ENCODE measurements at regions not wholly inside any gene's neighbourhood (a gene's known extent, or its start where the extent isn't known, plus 50 kb on each side); places are given as distances from the start of the nearest gene placed in this dataset.

DNA sequence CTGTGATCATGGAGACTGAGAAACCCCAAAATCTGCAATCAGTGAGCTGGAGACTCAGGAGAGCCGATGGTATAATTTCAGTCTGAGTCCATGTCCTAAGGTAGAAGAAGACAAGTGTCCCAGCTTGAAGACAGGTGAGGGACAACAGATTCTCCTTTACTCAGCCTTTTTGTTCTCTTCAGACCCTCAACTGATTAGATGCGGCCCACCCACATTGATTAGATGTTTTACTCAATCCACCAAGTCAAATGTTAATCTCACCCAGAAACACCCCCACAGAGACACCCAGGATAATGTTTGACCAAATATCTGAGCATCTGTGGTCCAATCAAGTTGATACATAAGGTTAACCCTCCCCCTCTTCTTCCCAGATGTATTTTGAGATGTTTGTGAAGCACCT lies 131.2 kb downstream of the PFKFB3 start:
- TF ChIP-seq, protein P1, sequence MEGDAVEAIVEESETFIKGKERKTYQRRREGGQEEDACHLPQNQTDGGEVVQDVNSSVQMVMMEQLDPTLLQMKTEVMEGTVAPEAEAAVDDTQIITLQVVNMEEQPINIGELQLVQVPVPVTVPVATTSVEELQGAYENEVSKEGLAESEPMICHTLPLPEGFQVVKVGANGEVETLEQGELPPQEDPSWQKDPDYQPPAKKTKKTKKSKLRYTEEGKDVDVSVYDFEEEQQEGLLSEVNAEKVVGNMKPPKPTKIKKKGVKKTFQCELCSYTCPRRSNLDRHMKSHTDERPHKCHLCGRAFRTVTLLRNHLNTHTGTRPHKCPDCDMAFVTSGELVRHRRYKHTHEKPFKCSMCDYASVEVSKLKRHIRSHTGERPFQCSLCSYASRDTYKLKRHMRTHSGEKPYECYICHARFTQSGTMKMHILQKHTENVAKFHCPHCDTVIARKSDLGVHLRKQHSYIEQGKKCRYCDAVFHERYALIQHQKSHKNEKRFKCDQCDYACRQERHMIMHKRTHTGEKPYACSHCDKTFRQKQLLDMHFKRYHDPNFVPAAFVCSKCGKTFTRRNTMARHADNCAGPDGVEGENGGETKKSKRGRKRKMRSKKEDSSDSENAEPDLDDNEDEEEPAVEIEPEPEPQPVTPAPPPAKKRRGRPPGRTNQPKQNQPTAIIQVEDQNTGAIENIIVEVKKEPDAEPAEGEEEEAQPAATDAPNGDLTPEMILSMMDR (conservative IDR thresholded peaks at IDR 0.05) = no peak
- TF ChIP-seq ZFX (IDR thresholded peaks at IDR 0.05) = no peak
